Vagina (tissue), 2 donors: ENCODE measurements at regions not wholly inside any gene's neighbourhood (a gene's known extent, or its start where the extent isn't known, plus 50 kb on each side); places are given as distances from the start of the nearest gene placed in this dataset.

Source experiments
- POLR2AphosphoS5 ChIP-seq, 2 donors: sonication (generic); formaldehyde crosslinking; IDR thresholded peaks; one replicate each; pipeline ENCODE4 v1.9.0; 2017; ENCODE audit warnings: antibody characterized with exemption in 2 of 2, mild to moderate bottlenecking in 2 of 2, low read depth in 1 of 2; ENCODE audit not compliant: insufficient read depth in 1 of 2
- TF ChIP-seq, protein P1 (sequence below), 3 experiments: fragments of 450-650 bp in 2 of 3; fragments of 200-600 bp in 1 of 3; sonication (generic) in 1 of 3; IDR thresholded peaks; one replicate each; pipeline ENCODE4 v1.5.1; 2017 to 2019; ENCODE audit warnings: antibody characterized with exemption in 3 of 3, mild to moderate bottlenecking in 2 of 3, moderate library complexity in 2 of 3

- TF ChIP-seq, protein P1, sequence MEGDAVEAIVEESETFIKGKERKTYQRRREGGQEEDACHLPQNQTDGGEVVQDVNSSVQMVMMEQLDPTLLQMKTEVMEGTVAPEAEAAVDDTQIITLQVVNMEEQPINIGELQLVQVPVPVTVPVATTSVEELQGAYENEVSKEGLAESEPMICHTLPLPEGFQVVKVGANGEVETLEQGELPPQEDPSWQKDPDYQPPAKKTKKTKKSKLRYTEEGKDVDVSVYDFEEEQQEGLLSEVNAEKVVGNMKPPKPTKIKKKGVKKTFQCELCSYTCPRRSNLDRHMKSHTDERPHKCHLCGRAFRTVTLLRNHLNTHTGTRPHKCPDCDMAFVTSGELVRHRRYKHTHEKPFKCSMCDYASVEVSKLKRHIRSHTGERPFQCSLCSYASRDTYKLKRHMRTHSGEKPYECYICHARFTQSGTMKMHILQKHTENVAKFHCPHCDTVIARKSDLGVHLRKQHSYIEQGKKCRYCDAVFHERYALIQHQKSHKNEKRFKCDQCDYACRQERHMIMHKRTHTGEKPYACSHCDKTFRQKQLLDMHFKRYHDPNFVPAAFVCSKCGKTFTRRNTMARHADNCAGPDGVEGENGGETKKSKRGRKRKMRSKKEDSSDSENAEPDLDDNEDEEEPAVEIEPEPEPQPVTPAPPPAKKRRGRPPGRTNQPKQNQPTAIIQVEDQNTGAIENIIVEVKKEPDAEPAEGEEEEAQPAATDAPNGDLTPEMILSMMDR (IDR thresholded peaks at IDR 0.05) = no peak
- no peak for TF ChIP-seq POLR2AphosphoS5 (IDR thresholded peaks at IDR 0.05; ENCODE audit: insufficient read depth in 1 of 2, low read depth in 1 of 2)
Measured at GRCh38 chr11:128067780-128068179, 519.6 kb downstream of the ETS1 start.
